Activated CD8-positive, alpha-beta memory T cell treated with anti-CD3 and anti-CD28 coated beads, Interleukin-2, amount 50 U/mL, for 4 hours (primary cell): ENCODE measurements at regions not wholly inside any gene's neighbourhood (a gene's known extent, or its start where the extent isn't known, plus 50 kb on each side); places are given as distances from the start of the nearest gene placed in this dataset.

ENCODE experiments used
- DNase-seq: peaks from one replicate; pipeline ENCODE4 v3.0.0-alpha.2; 2020

DNA sequence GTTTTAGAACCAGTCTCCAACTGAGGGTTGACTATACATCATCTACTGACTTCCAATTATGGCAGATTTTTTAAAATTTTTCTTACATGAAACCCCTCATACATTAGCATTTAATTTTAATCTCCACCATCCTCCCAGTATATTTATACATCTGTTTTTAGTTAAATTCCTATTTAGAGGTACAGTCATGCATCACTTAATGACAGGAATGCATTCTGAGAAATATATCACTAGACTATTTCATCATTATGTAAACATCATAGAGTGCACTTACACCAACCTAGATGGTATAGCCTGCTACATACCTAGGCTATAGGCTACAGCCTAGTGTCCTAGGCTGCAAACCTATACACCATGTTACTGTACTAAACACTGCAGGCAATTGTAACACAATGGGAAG is 316.7 kb upstream of the MARCKS start:
- DNase-seq, result no peak

DNA sequence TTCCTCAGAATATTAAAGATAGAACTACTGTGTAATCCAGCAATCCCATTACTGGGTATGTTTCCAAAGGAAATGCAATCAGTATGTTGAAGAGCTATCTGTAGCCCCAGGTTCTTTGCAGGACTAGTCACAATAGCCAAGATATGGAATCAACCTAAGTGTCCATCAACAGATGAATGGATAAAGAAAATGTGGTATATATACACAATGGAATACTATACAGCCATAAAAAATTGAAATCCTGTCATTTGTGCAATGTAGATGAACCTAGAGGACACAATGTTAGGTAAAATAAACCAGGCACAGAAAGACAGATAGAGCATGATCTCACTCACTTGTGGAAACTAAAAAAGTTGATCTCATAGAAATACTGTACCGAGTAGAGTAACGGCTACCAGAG is 306.0 kb upstream of the MARCKS start:
- DNase-seq, result no peak

GRCh38 chr6:113556775-113557174 is 300.4 kb upstream of the MARCKS start:
- DNase-seq, result no peak

GRCh38 chr6:113558431-113558830 is 298.7 kb upstream of the MARCKS start:
- no peak for DNase-seq

GRCh38 chr6:113558966-113559365 is 298.2 kb upstream of the MARCKS start:
- no peak for DNase-seq

GRCh38 chr6:113560376-113560775 is 296.8 kb upstream of the MARCKS start:
- DNase-seq, result no peak

- no peak for DNase-seq
Measured at GRCh38 chr6:113560908-113561307, 296.2 kb upstream of the MARCKS start.

GRCh38 chr6:113562248-113562647 is 294.9 kb upstream of the MARCKS start:
- no peak for DNase-seq

- no peak for DNase-seq
Measured at GRCh38 chr6:113564371-113565171, 292.6 kb upstream of the MARCKS start.

DNA sequence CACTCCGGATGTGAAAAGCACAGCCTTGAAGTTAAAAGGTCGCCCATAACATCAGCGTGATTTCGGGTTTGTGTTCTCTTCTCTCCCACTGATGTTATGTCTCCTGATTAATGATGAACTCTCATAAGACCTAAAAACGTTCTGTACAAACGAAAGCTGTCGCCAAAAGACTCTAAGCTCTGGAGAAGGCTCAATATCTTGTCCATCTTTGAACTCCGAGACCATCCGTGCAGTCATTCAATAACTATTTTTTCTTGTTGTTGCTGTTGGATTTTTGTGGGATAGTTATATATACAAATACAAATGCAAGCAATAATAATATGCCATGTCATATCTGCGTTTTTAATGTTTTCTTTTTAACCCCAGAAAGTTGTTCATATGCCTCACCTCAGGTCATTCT is 291.8 kb upstream of the MARCKS start:
- DNase-seq, result no peak

DNA sequence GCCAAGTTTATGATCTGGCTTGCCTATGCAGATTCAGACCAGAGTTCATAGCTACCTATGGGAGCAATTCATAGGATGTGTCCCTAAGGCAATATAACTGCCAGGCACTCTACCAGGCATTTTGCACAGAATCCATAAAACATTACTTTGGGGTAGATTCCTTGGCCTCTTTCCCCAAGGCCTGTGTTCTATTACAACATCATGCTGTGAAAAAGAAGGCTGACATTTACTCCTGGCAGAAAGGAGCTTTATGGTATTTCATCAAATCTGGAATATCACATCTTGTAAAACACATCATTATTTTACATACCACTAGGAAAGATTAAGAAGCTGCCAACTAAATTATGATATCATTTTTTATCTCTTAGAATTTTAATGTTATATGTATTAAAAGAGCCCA is 287.0 kb upstream of the MARCKS start:
- DNase-seq, result no peak

DNA sequence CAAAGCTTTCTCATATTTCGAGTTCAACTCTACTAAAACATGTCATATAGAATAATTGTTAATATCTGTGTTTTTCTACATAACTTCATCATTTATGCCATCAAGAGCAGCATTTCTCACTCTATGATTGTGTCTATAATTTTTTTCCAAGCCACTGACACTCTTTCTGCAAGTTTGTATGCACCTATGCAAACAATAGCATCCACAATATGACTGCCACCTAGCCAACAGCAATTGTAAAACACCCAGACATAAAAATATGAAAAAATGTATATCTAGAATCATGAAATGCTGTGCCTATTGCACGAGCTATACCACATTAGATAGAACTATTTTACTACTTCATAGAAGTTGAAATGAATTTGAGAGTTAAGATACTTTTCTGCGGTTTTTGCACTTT is 286.5 kb upstream of the MARCKS start:
- no peak for DNase-seq

- no peak for DNase-seq
Measured at GRCh38 chr6:113574147-113574546, 283.0 kb upstream of the MARCKS start.

DNA sequence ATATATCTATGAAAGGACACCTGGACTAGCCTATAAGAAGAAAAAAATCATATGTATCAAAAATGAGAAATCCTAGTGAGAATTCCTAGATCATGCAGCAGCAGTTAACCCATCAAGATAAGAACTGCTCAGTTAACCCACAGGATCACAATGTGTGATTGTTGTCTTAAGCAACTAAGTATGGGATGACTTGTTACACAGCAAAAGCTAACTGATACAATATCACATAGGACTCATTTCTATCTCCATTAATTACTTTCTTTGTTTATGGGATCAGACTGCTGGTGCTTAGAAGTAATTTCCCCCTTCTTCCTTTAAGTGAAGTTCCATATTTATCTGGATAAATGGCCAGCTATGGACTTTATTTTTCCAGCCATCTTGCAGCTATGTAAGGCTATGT is 280.8 kb upstream of the MARCKS start:
- no peak for DNase-seq

DNA sequence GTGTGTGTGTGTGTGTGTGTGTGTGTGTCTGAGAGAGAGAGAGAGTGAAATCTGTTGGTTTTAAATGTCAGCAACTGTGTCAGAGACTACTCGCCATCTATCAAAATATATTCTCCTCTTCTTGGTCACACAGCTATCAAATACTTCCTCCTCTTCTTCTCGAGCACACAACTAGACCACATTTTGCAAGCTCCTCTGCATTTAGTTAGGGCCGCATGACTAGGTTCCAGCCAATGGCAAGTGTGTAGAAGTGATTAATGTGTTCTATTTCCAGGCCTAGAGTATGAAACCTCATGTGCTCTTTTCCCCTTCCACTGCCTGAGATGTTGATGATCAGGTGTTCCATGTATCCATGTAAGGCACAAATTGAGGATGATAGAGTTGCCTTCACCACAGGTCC is 278.5 kb upstream of the MARCKS start:
- no peak for DNase-seq

DNA sequence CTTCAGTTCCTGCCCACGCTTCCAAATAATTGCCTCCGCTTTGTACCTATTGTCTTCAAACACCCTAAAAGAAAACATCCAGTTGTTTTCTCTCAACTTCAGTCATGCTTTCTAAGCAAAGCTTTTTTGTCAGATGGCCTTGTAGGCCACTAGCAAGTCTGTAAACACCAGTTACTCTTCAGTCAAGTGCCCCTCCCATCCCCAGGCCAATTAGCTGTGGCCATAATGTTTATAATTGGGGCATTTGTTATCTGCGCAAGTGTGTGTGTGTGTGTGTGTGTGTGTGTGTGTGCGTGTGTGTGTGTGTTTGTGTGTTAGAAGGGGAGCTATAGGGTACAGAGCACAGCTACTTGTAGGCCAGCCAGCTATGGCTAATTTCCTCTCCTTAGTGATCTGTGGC is 272.4 kb upstream of the MARCKS start:
- no peak for DNase-seq

DNA sequence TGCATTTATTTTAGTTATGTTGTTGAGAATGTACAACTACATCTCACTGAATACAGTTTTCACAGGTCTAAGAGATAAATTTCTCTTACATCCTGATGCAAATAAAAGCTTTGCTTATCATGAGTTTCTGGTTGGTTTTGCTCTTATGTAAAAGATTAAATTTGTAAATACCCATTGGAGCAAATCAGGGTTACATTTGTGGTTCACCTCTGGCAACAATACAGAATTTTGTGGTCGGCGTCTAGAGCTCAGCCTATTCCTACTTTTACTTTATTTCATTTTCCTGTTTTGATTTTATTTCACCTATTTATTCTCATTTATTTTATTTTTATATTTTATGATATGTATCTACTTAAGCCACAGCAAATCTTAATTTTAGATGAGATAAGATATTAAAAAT is 271.9 kb upstream of the MARCKS start:
- no peak for DNase-seq

DNA sequence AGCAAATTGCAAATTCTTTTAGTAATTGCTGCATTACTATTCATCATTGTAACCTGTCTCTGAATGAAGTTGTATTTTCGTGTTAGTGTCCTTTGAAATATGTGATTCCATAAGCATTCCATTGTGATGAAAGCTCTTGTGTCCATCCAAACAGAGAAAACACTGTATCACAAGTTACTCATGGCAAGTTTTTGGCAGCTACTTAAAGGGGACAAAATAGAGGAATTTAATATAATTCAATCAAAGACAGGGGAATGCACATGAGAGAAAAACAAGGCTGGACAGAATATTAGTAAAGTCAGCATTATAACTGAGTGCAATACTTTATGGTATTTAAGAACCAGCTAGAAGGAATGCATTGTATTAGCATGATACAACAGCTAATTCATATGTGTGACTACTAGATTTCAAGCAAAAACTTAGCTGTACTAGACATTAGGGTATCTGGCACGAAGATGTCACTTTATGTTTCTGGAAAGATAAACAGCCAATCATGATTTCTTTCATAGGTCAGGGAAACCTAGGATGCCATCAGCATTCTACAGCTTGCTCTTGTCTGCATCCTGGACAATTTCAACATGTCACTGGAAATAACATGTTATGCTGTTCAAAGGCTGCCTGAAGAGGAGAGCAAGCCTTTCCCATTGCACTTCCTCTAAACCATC is 270.6 kb upstream of the MARCKS start:
- no peak for DNase-seq

- no peak for DNase-seq
Measured at GRCh38 chr6:113587078-113587699, 270.0 kb upstream of the MARCKS start.

GRCh38 chr6:113588646-113589045 is 268.5 kb upstream of the MARCKS start:
- no peak for DNase-seq

DNA sequence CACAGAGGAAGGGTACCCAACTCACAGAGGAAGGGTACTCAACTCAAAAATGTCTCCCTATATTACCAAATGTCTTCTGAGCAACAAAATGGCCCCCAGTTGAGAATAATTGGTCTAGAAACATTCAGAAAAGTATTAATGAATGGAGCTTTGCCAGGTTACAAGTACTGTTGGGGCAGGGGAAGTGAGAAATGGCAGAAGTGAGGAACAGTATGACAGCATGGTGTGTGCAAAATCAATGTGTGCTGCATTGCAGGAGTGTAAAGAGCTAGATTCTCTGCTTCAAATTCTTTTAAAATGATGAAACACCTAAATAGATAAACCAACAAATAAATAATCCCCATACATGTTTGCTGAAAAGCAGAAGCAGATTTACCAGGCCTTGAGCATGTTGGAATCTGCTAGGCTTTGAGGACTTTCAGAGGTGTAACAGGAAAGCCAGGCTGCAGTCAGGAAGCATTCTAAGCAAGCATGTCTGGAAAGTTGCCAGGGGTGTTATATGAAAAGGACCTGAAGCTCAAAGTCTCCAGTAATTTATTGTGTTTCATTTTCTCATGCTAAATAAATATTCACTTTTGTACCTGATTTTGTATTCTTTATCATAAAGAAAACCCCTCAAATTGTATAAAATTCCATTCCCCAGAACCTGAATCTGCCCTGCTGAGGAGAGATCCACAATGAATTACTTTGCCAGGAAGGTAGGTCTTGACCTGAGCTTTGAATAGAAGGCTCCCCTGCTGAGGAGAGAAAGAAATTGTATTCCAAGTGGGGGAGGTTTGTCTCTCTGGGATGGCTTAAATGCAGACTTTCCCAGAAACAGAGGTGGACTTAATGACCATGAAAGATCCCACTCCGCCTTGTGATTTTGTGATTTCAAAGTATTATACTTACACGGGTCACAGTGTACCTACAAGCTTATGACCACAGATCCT is 265.0 kb upstream of the MARCKS start:
- no peak for DNase-seq

DNA sequence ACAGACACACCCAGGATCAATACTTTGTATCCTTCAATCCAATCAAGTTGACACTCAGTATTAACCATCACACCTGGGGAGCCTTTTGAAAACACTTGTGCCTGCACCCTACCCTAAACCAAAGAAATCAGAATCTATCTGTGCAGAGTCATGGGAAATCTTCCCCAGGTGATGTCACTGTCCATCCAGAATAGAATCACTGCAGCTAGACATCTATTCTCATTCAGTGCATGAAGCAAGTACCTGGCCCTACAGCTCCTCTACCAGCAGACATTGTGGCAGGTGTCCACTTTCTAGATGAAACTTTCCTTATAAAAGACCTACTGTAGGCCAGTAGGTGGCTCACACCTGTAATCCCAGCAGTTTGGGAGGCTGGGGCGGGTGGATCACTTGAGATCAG is 262.4 kb upstream of the MARCKS start:
- DNase-seq, result no peak

- DNase-seq, result no peak
Measured at GRCh38 chr6:113595911-113596376, 261.2 kb upstream of the MARCKS start.
